ENCODE measurements at regions not wholly inside any gene's neighbourhood (a gene's known extent, or its start where the extent isn't known, plus 50 kb on each side); places are given as distances from the start of the nearest gene placed in this dataset.
"Not testable (repeated sequence)": the region's sequence is repeated elsewhere in the genome, so short reads cannot be mapped to it uniquely, and the experiment has no call there.

GRCh38 chr7:142528608-142529408 is 220.5 kb upstream of the PRSS1 start:
- no peaks in the 10 kb centered on the region for H3K36me3 ChIP-seq
- H3K27ac ChIP-seq (replicated peaks), result no peak overlapping the region
- DNase-seq, result no peak
- intact Hi-C loops (cut with micrococcal nuclease), result no loop called here
- H3K9me3 ChIP-seq (replicated peaks), result no peaks in the 10 kb centered on the region
- H3K4me3 ChIP-seq, result no peak overlapping the region
- no peak for TF ChIP-seq CTCF (IDR thresholded peaks at IDR 0.05; ENCODE audit: borderline replicate concordance)
- peaks cover 60% of the 10 kb centered on the region for H3K27me3 ChIP-seq (ENCODE audit: low read depth)
- no peaks in the 10 kb centered on the region for H3K4me1 ChIP-seq

- H3K36me3 ChIP-seq, result no peaks in the 10 kb centered on the region
- no peak overlapping the region for H3K4me3 ChIP-seq
- H3K27me3 ChIP-seq (ENCODE audit: low read depth), result peaks cover 35% of the 10 kb centered on the region
- intact Hi-C loops (cut with micrococcal nuclease), result no loop called here
- H3K4me1 ChIP-seq, result no peaks in the 10 kb centered on the region
- H3K27ac ChIP-seq (replicated peaks), result no peak overlapping the region
- H3K9me3 ChIP-seq (replicated peaks), result no peaks in the 10 kb centered on the region
- no peak for TF ChIP-seq CTCF (IDR thresholded peaks at IDR 0.05; ENCODE audit: borderline replicate concordance)
- no peak for DNase-seq
Measured at GRCh38 chr7:142523821-142524460, 225.3 kb upstream of the PRSS1 start.

- no peak for DNase-seq
- Histone ChIP-seq H3K9me3 (replicated peaks) (no peaks in the 10 kb centered on the region), H3K36me3 (no peaks in the 10 kb centered on the region), H3K4me1 (no peaks in the 10 kb centered on the region), H3K4me3 (no peak overlapping the region), H3K27me3 (ENCODE audit: low read depth) (peaks cover 32% of the 10 kb centered on the region), H3K27ac (replicated peaks) (no peak overlapping the region)
- TF ChIP-seq CTCF (IDR thresholded peaks at IDR 0.05; ENCODE audit: borderline replicate concordance), result no peak
- intact Hi-C loops (cut with micrococcal nuclease), result no loop called here
Measured at GRCh38 chr7:142522735-142523134, 226.5 kb upstream of the PRSS1 start.

- H3K27me3 ChIP-seq (ENCODE audit: low read depth), result peaks cover 26% of the 10 kb centered on the region
- H3K27ac ChIP-seq (replicated peaks); H3K36me3 ChIP-seq; intact Hi-C loops (cut with micrococcal nuclease); H3K4me3 ChIP-seq; DNase-seq; H3K9me3 ChIP-seq (replicated peaks); H3K4me1 ChIP-seq: not testable (repeated sequence)
Measured at GRCh38 chr7:142520885-142521284, 228.4 kb upstream of the PRSS1 start.

GRCh38 chr7:142520455-142520854 is 228.8 kb upstream of the PRSS1 start:
- DNase-seq; intact Hi-C loops (cut with micrococcal nuclease); H3K27ac ChIP-seq (replicated peaks): not testable (repeated sequence)

GRCh38 chr7:142519079-142520078 is 229.9 kb upstream of the PRSS1 start:
- no peak for DNase-seq
- Histone ChIP-seq H3K36me3 (no peaks in the 10 kb centered on the region), H3K9me3 (replicated peaks) (no peaks in the 10 kb centered on the region), H3K4me1 (no peaks in the 10 kb centered on the region), H3K4me3 (no peak overlapping the region), H3K27ac (replicated peaks) (no peak overlapping the region), H3K27me3 (ENCODE audit: low read depth) (peaks cover 28% of the 10 kb centered on the region)
- intact Hi-C loops (cut with micrococcal nuclease), result no loop called here
- no peak for TF ChIP-seq CTCF (IDR thresholded peaks at IDR 0.05; ENCODE audit: borderline replicate concordance)

More at GRCh38 chr7:142520455-142520854, 228.8 kb upstream of the PRSS1 start:
- not testable (repeated sequence) for H3K4me1 ChIP-seq; H3K36me3 ChIP-seq; H3K9me3 ChIP-seq (replicated peaks); H3K4me3 ChIP-seq
- peaks cover 23% of the 10 kb centered on the region for H3K27me3 ChIP-seq (ENCODE audit: low read depth)

Data from left ventricle myocardium inferior (tissue), 1 donor.